Right lobe of liver (tissue), 6 donors: ENCODE measurements at regions not wholly inside any gene's neighbourhood (a gene's known extent, or its start where the extent isn't known, plus 50 kb on each side); places are given as distances from the start of the nearest gene placed in this dataset.
A peak's percentile ranks its signal among the peaks of the same experiment; 100 is the strongest.

Experiments
- ATAC-seq, 4 donors: fragments of 200-7000 bp; cut with Tn5 transposase; one replicate each; pipeline ENCODE4 v1.9.1; 2020; ENCODE audit warnings: mild to moderate bottlenecking in 4 of 4, moderate library complexity in 4 of 4
- DNase-seq, 3 donors: peaks; one replicate each; pipeline ENCODE4 v3.0.0-alpha.2; 2020
- H3K27ac ChIP-seq, 3 donors: fragments of 200-600 bp; one replicate each; pipeline ENCODE4 v1.8.0; 2022
- H3K27me3 ChIP-seq, 2 donors: fragments of 200-600 bp; one replicate each; pipeline ENCODE4 v1.8.0; 2022
- H3K36me3 ChIP-seq, 4 donors: fragments of 200-600 bp; sonication (generic) in 1 of 4; one replicate each; pipeline versions ENCODE4 v1.5.1 to v1.8.0; 2017 to 2022; ENCODE audit warnings: control low read depth in 1 of 4
- H3K4me1 ChIP-seq, 4 donors: fragments of 200-600 bp; sonication (generic) in 1 of 4; one replicate each; pipeline versions ENCODE4 v1.5.1 to v1.8.0; 2017 to 2022; ENCODE audit warnings: control low read depth in 1 of 4
- H3K4me3 ChIP-seq, 3 donors: fragments of 200-600 bp; one replicate each; pipeline ENCODE4 v1.8.0; 2022
- H3K9me3 ChIP-seq, 4 donors: fragments of 200-600 bp; sonication (generic) in 1 of 4; one replicate each; pipeline versions ENCODE4 v1.5.1 to v1.8.0; 2017 to 2022; ENCODE audit warnings: control low read depth in 1 of 4
- CTCF ChIP-seq, 4 donors: fragments of 200-600 bp in 3 of 4; fragments of 450-650 bp in 1 of 4; IDR thresholded peaks; one replicate each; pipeline versions ENCODE4 v1.5.1 to v1.8.0; 2016 to 2022; ENCODE audit warnings: antibody characterized with exemption in 4 of 4, mild to moderate bottlenecking in 2 of 4
- POLR2A ChIP-seq: fragments of 450-650 bp; IDR thresholded peaks from one replicate; pipeline ENCODE4 v1.6.1; 2017; ENCODE audit warnings: antibody characterized with exemption, mild to moderate bottlenecking
- WGBS: methylation state at CpG from one replicate; pipeline ENCODE4 v1.1.6; 2018; ENCODE audit warnings: low coverage, low lambda C conversion rate; ENCODE audit not compliant: insufficient coverage; ENCODE audit errors: missing lambda C conversion rate; 5-methylcytosine and 5-hydroxymethylcytosine counted together
- intact Hi-C, 2 donors: fragments of 100-400 bp; cut with DNase I; formaldehyde crosslinking; loops; one replicate each; pipeline versions ENCODE4 v1.11.2 to v1.14.1; 2022
- donor health status: DM: no; HTN: yes; CAD: no.
- donor health status: DM: no; HTN: no; CAD: no.
- donor health status: DM: no; HTN: no; CAD: no.
- donor health status: DM: no; HTN: yes; CAD: no.
- donor health status: DM: no; HTN: yes; CAD: no.

GRCh38 chr11:72493426-72494108 is 59.2 kb upstream of the CLPB start:
- H3K4me3 ChIP-seq, result no peak overlapping the region
- H3K36me3 ChIP-seq, result no peaks in the 10 kb centered on the region
- intact Hi-C loops, result no loop called here
- TF ChIP-seq POLR2A (no peak), CTCF (IDR thresholded peaks at IDR 0.05) (no peak)
- H3K27me3 ChIP-seq, result no peaks in the 10 kb centered on the region
- DNase-seq (no peak), ATAC-seq (no peak)
- H3K9me3 ChIP-seq, result no peaks in the 10 kb centered on the region
- no peak overlapping the region for H3K27ac ChIP-seq
- 57% methylated on average over 2 of the region's 2 CpGs for WGBS
- H3K4me1 ChIP-seq, result no peaks in the 10 kb centered on the region

DNA sequence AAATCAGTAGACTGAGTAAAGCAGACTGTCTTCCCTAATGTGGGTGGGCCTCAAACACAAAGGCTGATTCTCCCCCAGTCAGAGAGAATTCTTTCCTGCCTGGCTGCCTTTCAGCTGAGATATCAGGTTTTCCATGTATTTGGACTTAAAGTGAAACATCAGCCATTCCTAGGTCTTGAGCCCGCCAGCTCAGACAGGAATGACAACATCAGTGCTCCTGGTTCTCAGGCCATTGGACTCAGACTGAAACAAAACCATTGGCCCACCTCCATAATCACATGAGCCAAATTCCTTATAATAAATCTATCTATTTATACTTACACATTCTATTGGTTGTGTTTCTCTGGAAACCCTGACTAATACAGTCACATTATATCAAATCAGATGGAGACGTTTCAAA is 56.7 kb upstream of the CLPB start:
- H3K27me3 ChIP-seq, result no peaks in the 10 kb centered on the region
- ATAC-seq (peak in 1 of 4 donors; percentile 22), DNase-seq (no peak)
- no peaks in the 10 kb centered on the region for H3K9me3 ChIP-seq
- no peak for TF ChIP-seq CTCF (IDR thresholded peaks at IDR 0.05)
- TF ChIP-seq POLR2A, result no peak
- no peaks in the 10 kb centered on the region for H3K4me1 ChIP-seq
- H3K36me3 ChIP-seq, result no peaks in the 10 kb centered on the region
- intact Hi-C loops, result no loop called here
- no peak overlapping the region for H3K4me3 ChIP-seq
- no peak overlapping the region for H3K27ac ChIP-seq
- WGBS, result 65% methylated on average over 2 of the region's 2 CpGs
